Mesenchymal stem cell (in vitro differentiated cells and primary cell): ENCODE measurements at regions not wholly inside any gene's neighbourhood (a gene's known extent, or its start where the extent isn't known, plus 50 kb on each side); places are given as distances from the start of the nearest gene placed in this dataset.
"Not testable (repeated sequence)": the region's sequence is repeated elsewhere in the genome, so short reads cannot be mapped to it uniquely, and the experiment has no call there.

Source experiments
- DNase-seq: peaks from one replicate; pipeline ENCODE4 v3.0.0-alpha.2; 2013
- H2AFZ ChIP-seq: one replicate; pipeline ENCODE4 v1.6.1; 2013; ENCODE audit warnings: low read depth, mild to moderate bottlenecking, control low read depth, inconsistent platforms, low read length, moderate library complexity
- H2AK5ac ChIP-seq: 2 replicates; pipeline ENCODE4 v1.6.1; 2013; ENCODE audit warnings: low read length, moderate library complexity, mild to moderate bottlenecking, inconsistent platforms; ENCODE audit not compliant: severe bottlenecking
- H2BK120ac ChIP-seq: one replicate; pipeline ENCODE4 v1.6.1; 2013; ENCODE audit warnings: low read depth, mild to moderate bottlenecking, inconsistent platforms, low read length, moderate library complexity
- H2BK12ac ChIP-seq, 2 experiments: one replicate each; pipeline ENCODE4 v1.6.1; 2013; ENCODE audit warnings: inconsistent platforms in 2 of 2, low read length in 2 of 2, mild to moderate bottlenecking in 2 of 2, moderate library complexity in 2 of 2, control low read depth in 1 of 2
- H2BK15ac ChIP-seq: one replicate; pipeline ENCODE4 v1.6.1; 2013; ENCODE audit warnings: mild to moderate bottlenecking, low read depth, inconsistent platforms; ENCODE audit not compliant: poor library complexity, severe bottlenecking
- H2BK5ac ChIP-seq: 2 replicates; pipeline ENCODE4 v1.6.1; 2013; ENCODE audit warnings: low read depth, mild to moderate bottlenecking, low read length, control low read depth, inconsistent platforms; ENCODE audit not compliant: poor library complexity, severe bottlenecking
- H3K14ac ChIP-seq, 2 experiments: one replicate each; pipeline ENCODE4 v1.6.1; 2013; ENCODE audit warnings: inconsistent platforms in 2 of 2, low read length in 2 of 2, control low read depth in 1 of 2, mild to moderate bottlenecking in 1 of 2, moderate library complexity in 1 of 2
- H3K18ac ChIP-seq, 2 experiments: one replicate each; pipeline ENCODE4 v1.6.1; 2013; ENCODE audit warnings: inconsistent platforms in 2 of 2, low read length in 2 of 2, control low read depth in 1 of 2, low read depth in 1 of 2, mild to moderate bottlenecking in 1 of 2
- H3K23ac ChIP-seq, 2 experiments: one replicate each; pipeline ENCODE4 v1.6.1; 2013; ENCODE audit warnings: inconsistent platforms in 2 of 2, low read length in 2 of 2, mild to moderate bottlenecking in 2 of 2, moderate library complexity in 2 of 2, control low read depth in 1 of 2
- H3K27ac ChIP-seq: 2 replicates; pipeline ENCODE4 v1.5.1; 2013; ENCODE audit warnings: mild to moderate bottlenecking, moderate library complexity, low read length, control low read depth, inconsistent platforms; ENCODE audit not compliant: poor library complexity, severe bottlenecking
- H3K27me3 ChIP-seq, 2 experiments: 2 replicates each; pipeline versions ENCODE4 v1.6.1 to v1.7.0; 2013; ENCODE audit warnings: low read length in 2 of 2, mild to moderate bottlenecking in 2 of 2, moderate library complexity in 2 of 2, control low read depth in 1 of 2, inconsistent platforms in 1 of 2; ENCODE audit not compliant: control insufficient read depth in 1 of 2, insufficient read depth in 1 of 2
- H3K36me3 ChIP-seq, 2 experiments: 2 replicates each; pipeline versions ENCODE4 v1.6.1 to v1.7.0; 2013; ENCODE audit warnings: low read length in 2 of 2, control low read depth in 1 of 2, inconsistent platforms in 1 of 2, low read depth in 1 of 2, mild to moderate bottlenecking in 1 of 2; ENCODE audit not compliant: insufficient read depth in 2 of 2, control insufficient read depth in 1 of 2
- H3K4ac ChIP-seq, 2 experiments: one replicate each; pipeline ENCODE4 v1.6.1; 2013; ENCODE audit warnings: inconsistent platforms in 2 of 2, low read length in 2 of 2, mild to moderate bottlenecking in 2 of 2, moderate library complexity in 2 of 2, control low read depth in 1 of 2, low read depth in 1 of 2
- H3K4me1 ChIP-seq: 2 replicates; pipeline ENCODE4 v1.6.1; 2013; ENCODE audit warnings: low read depth, low read length, control low read depth; ENCODE audit not compliant: control insufficient read depth, insufficient read depth
- H3K4me2 ChIP-seq: 2 replicates; pipeline ENCODE4 v1.6.1; 2013; ENCODE audit warnings: low read length, mild to moderate bottlenecking, inconsistent platforms; ENCODE audit not compliant: poor library complexity, severe bottlenecking
- H3K4me3 ChIP-seq, 2 experiments: 2 replicates each; pipeline versions ENCODE4 v1.5.1 to v1.7.0; 2013; ENCODE audit warnings: low read length in 2 of 2, mild to moderate bottlenecking in 2 of 2, control low read depth in 1 of 2, low read depth in 1 of 2; ENCODE audit not compliant: insufficient read depth in 1 of 2
- H3K79me1 ChIP-seq: replicated peaks from 2 replicates; pipeline ENCODE4 v1.6.1; 2013; ENCODE audit warnings: mild to moderate bottlenecking, control low read depth, low read length, inconsistent platforms; ENCODE audit not compliant: poor library complexity, severe bottlenecking
- H3K9ac ChIP-seq: 2 replicates; pipeline ENCODE4 v1.7.0; 2013; ENCODE audit warnings: mild to moderate bottlenecking, low read length, moderate library complexity
- H3K9me3 ChIP-seq: 2 replicates; pipeline ENCODE4 v1.7.0; 2013; ENCODE audit warnings: mild to moderate bottlenecking, low read length; ENCODE audit not compliant: control insufficient read depth
- H4K8ac ChIP-seq: one replicate; pipeline ENCODE4 v1.6.1; 2013; ENCODE audit warnings: inconsistent platforms, mild to moderate bottlenecking, low read length, moderate library complexity
- H4K91ac ChIP-seq: one replicate; pipeline ENCODE4 v1.6.1; 2013; ENCODE audit warnings: mild to moderate bottlenecking, low read length, inconsistent platforms
- WGBS: methylation state at CpG from one replicate; pipeline ENCODE4 v1.1.7; 2013; ENCODE audit warnings: mixed read lengths; 5-methylcytosine and 5-hydroxymethylcytosine counted together

GRCh38 chr1:90282811-90283210 lies 287.9 kb downstream of the ZNF326 start:
- H2BK12ac ChIP-seq: no peak overlapping the region
- H4K8ac ChIP-seq: no peak overlapping the region
- no peak overlapping the region for H3K14ac ChIP-seq
- WGBS: 74% methylated on average over 4 of the region's 4 CpGs
- H3K79me1 ChIP-seq: no peaks in the 10 kb centered on the region
- H3K27me3 ChIP-seq: no peaks in the 10 kb centered on the region
- no peaks in the 10 kb centered on the region for H3K9me3 ChIP-seq
- H3K4ac ChIP-seq: no peak overlapping the region
- no peaks in the 10 kb centered on the region for H3K36me3 ChIP-seq
- H3K18ac ChIP-seq: no peak overlapping the region
- no peak overlapping the region for H2BK120ac ChIP-seq
- no peak overlapping the region for H2AK5ac ChIP-seq
- no peak overlapping the region for H3K9ac ChIP-seq
- H2BK5ac ChIP-seq: no peak overlapping the region
- H3K4me1 ChIP-seq: no peaks in the 10 kb centered on the region
- H4K91ac ChIP-seq: no peak overlapping the region
- no peak overlapping the region for H3K23ac ChIP-seq
- H3K27ac ChIP-seq: no peak overlapping the region
- H2AFZ ChIP-seq: no peak overlapping the region
- no peak overlapping the region for H3K4me2 ChIP-seq
- H3K4me3 ChIP-seq: no peak overlapping the region
- no peak for DNase-seq
- no peak overlapping the region for H2BK15ac ChIP-seq

- not testable (repeated sequence) for H2BK12ac ChIP-seq, H2BK5ac ChIP-seq, DNase-seq, H3K4me1 ChIP-seq, H2BK120ac ChIP-seq, H3K14ac ChIP-seq, H3K23ac ChIP-seq, H2BK15ac ChIP-seq, H3K9me3 ChIP-seq, H3K18ac ChIP-seq, H3K4ac ChIP-seq, H3K27me3 ChIP-seq, H2AK5ac ChIP-seq, H3K36me3 ChIP-seq, H4K91ac ChIP-seq, H3K27ac ChIP-seq, H3K9ac ChIP-seq, H3K79me1 ChIP-seq, H2AFZ ChIP-seq, H3K4me2 ChIP-seq, H4K8ac ChIP-seq
- WGBS: no CpG with 5 or more reads among the region's 1 CpG
- H3K4me3 ChIP-seq: peak overlapping the region in 1 of 2 experiments; percentile 41
Measured at GRCh38 chr1:90281886-90282285, 287.0 kb downstream of the ZNF326 start.

- Histone ChIP-seq H3K14ac (no peak overlapping the region), H3K27ac (no peak overlapping the region), H3K4me1 (no peaks in the 10 kb centered on the region), H3K4me2 (no peak overlapping the region), H3K18ac (no peak overlapping the region), H3K27me3 (no peaks in the 10 kb centered on the region), H2AK5ac (no peak overlapping the region), H3K9me3 (no peaks in the 10 kb centered on the region), H2BK5ac (no peak overlapping the region), H3K23ac (no peak overlapping the region), H3K36me3 (no peaks in the 10 kb centered on the region), H4K91ac (no peak overlapping the region), H3K4ac (no peak overlapping the region), H3K9ac (no peak overlapping the region), H2BK15ac (no peak overlapping the region), H4K8ac (no peak overlapping the region), H3K79me1 (no peaks in the 10 kb centered on the region), H2BK12ac (no peak overlapping the region), H2BK120ac (no peak overlapping the region), H3K4me3 (no peak overlapping the region), H2AFZ (no peak overlapping the region)
- no peak for DNase-seq
Measured at GRCh38 chr1:90277270-90277669, 282.4 kb downstream of the ZNF326 start.

GRCh38 chr1:90274376-90274775 lies 279.5 kb downstream of the ZNF326 start:
- H3K9ac ChIP-seq: no peak overlapping the region
- H3K4ac ChIP-seq: no peak overlapping the region
- no peak overlapping the region for H4K91ac ChIP-seq
- H3K4me2 ChIP-seq: no peak overlapping the region
- H2BK15ac ChIP-seq: no peak overlapping the region
- no peak overlapping the region for H2BK5ac ChIP-seq
- no peak overlapping the region for H2BK12ac ChIP-seq
- no peak overlapping the region for H2AFZ ChIP-seq
- H2BK120ac ChIP-seq: no peak overlapping the region
- no peak overlapping the region for H3K18ac ChIP-seq
- H3K79me1 ChIP-seq: no peaks in the 10 kb centered on the region
- H3K14ac ChIP-seq: no peak overlapping the region
- no peaks in the 10 kb centered on the region for H3K36me3 ChIP-seq
- H4K8ac ChIP-seq: no peak overlapping the region
- H3K4me1 ChIP-seq: no peaks in the 10 kb centered on the region
- no peaks in the 10 kb centered on the region for H3K27me3 ChIP-seq
- 55% methylated on average over 4 of the region's 5 CpGs for WGBS
- no peak overlapping the region for H2AK5ac ChIP-seq
- no peak for DNase-seq
- no peaks in the 10 kb centered on the region for H3K9me3 ChIP-seq
- no peak overlapping the region for H3K23ac ChIP-seq
- H3K4me3 ChIP-seq: no peak overlapping the region
- H3K27ac ChIP-seq: no peak overlapping the region
